HG03378 (cell line): ENCODE measurements at regions not wholly inside any gene's neighbourhood (a gene's known extent, or its start where the extent isn't known, plus 50 kb on each side); places are given as distances from the start of the nearest gene placed in this dataset.
"Not testable (repeated sequence)": the region's sequence is repeated elsewhere in the genome, so short reads cannot be mapped to it uniquely, and the experiment has no call there.

Experiments
- ATAC-seq: cut with Tn5 transposase; IDR thresholded peaks from one replicate; pipeline ENCODE4 v1.9.1; 2021; ENCODE audit warnings: mild to moderate bottlenecking, moderate library complexity; ENCODE audit not compliant: unreplicated experiment

GRCh38 chr4:60259781-60260180 lies 940.3 kb upstream of the ADGRL3 start:
- ATAC-seq, result no peak

DNA sequence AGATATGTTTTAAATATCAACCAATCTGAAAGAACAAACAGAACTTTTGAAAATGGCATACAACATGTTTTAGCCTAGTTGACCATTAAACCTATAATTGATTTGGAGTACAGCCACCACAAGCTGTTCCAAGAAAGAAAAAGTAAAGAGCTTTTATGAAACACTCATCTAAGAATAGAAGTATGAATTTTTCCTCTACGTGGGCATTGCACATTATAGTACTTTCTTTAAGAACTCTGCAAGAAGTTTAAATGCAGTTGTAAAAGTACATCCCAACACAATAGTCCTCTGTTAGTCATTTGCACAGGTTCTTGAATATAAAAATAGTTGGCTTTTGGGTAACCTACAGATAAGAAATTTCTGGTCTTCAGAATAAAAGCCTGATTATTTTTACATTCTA lies 933.6 kb upstream of the ADGRL3 start:
- ATAC-seq, result no peak

GRCh38 chr4:60296386-60296785 lies 903.7 kb upstream of the ADGRL3 start:
- ATAC-seq, result no peak

DNA sequence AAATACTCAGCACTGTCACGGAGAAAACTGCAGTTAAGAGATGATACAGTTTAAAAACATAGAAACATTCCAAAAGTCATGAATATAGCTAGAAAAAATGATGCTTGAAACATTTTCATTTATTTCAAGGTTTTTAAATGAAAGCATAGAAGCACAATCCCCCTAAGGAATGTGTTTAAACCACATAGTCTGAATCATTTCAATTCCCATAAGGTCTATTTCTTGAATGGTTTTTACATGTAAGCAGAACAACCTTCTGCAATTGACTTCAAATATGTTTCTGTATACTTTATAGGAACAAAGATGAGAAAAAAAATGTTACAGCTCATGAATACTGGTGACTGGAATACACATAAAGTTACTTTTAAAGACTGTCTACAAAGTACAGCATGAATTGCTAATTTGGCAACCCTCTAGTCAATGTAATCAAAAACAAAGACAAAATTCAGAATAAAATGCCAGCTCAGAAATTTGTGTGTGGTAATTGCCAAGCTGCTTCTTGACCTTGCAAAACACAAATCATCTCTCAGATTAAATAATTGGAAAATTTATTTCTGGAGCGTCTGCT lies 886.4 kb upstream of the ADGRL3 start:
- ATAC-seq, result no peak

DNA sequence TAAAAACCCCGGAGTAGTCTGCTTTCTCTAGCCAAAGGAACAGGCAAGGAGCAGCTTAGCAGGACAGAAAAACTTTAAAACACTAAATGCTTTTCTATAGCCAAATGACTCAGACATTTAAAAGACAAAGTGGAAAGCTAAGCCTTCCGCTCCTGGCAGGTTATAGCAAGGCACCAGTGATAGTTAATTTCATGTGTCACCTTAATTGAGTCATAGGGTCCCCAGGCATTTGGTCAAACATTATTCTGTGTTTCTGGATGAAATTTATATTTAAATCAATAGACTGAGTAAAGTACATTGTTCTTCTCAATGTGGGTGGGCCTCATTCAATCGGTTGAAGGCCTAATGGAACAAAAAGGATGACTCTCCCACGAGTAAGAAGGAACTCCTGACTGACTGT lies 885.7 kb upstream of the ADGRL3 start:
- no peak for ATAC-seq

- ATAC-seq, result no peak
These were observed 884.5 kb upstream of the ADGRL3 start for GRCh38 chr4:60315586-60315985.

DNA sequence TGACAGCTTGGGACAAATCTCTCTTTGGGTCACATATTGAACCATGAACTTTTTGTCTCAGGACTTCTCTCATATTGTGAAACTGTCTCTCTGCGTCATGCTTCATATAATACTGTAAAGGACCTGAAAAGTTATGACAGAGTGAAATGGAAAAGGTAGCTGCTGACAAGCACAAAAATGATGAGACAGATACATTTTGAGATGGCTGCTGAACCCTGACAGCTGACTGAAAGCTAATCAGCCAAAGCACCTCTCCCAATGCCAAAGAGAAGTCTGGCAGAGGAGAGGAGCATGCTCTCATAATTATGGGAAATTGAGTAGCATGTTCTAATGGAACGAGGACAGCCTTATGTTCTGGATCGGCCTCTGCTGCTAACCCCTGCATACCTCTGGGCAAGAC lies 873.4 kb upstream of the ADGRL3 start:
- ATAC-seq, result no peak

GRCh38 chr4:60327651-60328050 lies 872.5 kb upstream of the ADGRL3 start:
- ATAC-seq, result no peak

- no peak for ATAC-seq
These were observed 855.2 kb upstream of the ADGRL3 start for GRCh38 chr4:60344908-60345307.

- no peak for ATAC-seq
These were observed 854.7 kb upstream of the ADGRL3 start for GRCh38 chr4:60345392-60345791.

- no peak for ATAC-seq
These were observed 840.3 kb upstream of the ADGRL3 start for GRCh38 chr4:60359746-60360367.

- no peak for ATAC-seq
These were observed 835.0 kb upstream of the ADGRL3 start for GRCh38 chr4:60365176-60365575.

DNA sequence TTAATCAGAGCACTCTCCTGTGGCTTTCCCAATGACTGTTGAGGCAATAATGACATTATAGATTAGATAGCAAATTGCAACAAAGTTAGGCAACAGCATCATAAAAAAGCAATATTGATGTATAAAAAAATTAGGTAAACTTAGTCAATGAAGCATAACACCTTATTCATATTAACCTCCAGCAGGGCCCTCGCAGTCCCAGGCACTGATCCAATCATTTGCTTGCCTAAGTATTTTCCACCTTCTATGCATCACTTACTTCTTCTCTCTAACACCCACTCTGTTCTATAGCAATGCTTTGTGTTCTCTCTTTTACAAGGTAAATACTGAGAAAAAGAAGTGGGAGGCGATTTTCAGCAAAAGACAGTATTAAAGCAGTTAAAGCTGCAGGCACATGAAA lies 833.5 kb upstream of the ADGRL3 start:
- ATAC-seq, result no peak

DNA sequence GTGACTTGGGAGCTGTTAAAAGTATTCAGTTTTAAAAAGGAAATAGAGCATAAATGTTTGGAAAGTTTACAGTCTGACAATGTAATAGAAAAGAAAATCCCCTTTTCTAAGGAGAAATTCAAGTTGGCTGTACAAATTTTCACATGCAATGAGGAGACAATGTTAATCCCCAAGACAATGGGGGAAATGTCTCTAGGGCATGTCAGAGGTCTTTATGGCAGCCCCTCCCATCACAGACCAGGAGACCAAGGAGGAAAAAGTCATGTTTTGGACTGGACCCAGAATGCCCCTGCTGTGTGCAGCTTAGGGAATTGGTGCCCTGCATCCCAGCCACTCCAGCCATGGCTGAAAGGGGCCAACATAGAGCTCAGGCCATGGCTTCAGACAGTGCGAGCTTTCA lies 831.1 kb upstream of the ADGRL3 start:
- no peak for ATAC-seq

- ATAC-seq, result no peak
These were observed 822.1 kb upstream of the ADGRL3 start for GRCh38 chr4:60378010-60378409.

- no peak for ATAC-seq
These were observed 815.6 kb upstream of the ADGRL3 start for GRCh38 chr4:60384516-60384915.

DNA sequence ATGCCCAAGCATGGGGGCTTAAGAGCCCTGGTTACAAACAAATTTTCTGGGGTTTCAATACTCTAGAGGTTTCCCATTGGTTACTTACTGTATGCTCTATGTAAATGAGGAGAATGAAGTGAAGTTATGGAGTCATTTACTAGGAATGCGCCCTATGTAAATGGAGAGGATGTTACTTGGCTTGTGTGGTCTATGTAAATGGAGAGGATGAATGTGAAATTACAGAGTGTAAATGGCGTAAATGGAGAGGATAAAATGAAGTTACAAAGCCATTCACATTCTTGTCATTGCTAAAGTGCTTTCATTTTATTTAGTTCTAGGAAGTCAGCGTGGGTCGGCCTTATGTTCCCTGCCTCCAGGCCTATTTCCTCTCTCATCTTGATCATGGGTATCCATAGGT lies 810.5 kb upstream of the ADGRL3 start:
- no peak for ATAC-seq

DNA sequence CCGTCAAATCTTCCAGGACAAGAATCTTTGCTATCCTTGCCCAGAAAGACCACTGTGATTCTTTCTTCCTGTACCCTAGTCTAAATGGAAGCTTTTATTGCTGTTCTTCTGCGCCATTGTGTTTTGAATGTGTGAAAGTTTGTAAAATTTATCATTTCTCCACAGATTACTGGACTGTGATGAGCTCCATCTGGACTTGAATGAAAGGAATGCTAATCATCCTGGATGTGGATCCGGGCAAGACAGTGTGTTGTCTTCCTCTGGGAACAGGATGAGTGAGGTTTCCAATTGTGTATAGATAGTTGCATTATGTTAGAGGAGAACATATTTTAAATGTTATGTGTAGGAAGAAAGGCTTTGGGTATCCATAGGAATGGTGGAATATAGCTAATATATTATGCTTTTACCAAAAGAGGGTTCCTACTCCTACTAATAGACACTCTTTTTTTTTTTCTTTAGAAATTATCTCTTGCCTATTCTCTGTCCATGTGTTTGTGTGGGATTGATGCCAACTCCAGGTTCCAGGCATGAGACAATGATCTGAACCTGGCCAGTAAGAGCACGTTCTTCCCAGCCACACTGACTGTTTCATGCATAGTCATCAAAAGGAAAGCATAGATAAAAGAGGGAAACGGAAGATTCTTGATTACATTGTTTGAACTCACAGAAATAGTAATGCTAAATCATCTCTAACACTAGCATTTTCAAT lies 803.6 kb upstream of the ADGRL3 start:
- ATAC-seq, result no peak

DNA sequence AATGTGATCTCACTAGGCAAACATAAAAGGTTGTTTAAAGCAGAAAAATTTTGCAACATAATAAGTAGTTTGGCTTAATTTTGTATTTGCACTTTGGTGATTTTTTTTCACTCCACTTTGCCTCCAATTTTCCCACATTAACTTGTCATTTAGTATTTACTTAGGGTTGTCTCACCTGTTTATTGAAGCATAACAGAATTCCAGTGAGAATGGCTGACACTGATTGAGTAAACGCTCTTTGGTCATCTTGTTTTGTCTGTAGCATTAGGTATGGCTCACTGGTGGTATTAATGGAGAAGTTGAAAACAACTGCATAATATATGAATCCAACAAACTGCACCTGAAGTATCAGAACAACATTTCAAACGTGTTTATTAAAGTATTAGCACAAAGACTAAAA lies 799.5 kb upstream of the ADGRL3 start:
- ATAC-seq, result no peak

GRCh38 chr4:60404027-60404426 lies 796.1 kb upstream of the ADGRL3 start:
- no peak for ATAC-seq

DNA sequence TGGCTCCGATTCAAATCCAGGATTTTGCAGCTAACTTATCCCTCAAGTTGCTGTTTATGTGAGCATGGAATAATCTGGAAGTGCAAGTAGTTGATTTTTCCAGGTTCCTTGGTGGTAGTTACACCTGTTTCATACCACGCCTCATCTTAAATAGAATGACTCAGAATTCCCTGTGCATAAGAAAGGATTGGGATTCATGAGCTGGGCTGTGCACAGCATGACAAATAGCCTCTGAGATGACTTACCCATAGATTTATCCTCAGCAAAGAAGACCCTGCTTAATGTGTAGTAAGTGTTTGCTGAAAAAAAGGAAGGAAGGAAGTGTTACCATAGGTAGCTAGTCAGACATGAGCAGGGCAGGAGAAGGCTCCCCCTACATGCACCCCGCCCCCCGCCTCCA lies 777.7 kb upstream of the ADGRL3 start:
- ATAC-seq, result no peak

- ATAC-seq, result not testable (repeated sequence)
These were observed 776.4 kb upstream of the ADGRL3 start for GRCh38 chr4:60423573-60424184.
